ENCODE measurements at regions not wholly inside any gene's neighbourhood (a gene's known extent, or its start where the extent isn't known, plus 50 kb on each side); places are given as distances from the start of the nearest gene placed in this dataset.

DNA sequence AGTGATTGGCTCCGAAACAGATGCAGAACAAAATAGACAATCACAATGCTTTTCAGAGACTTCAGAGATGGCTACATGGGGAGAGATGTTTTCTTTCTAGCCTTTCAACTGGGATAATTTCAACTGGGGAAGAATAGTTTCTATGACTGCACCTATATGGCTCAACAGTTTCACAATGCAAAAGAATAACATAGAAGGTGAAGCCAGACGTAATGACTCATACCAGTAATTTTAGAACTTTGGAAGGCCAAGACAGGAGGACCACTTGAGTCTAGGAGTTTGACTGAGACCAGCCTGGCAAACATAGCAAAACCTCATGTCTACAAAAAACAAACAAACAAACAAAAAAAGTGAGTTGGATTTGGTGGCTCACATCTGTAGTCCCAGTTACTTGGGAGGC lies 180.2 kb upstream of the CHL1 start:
- TF ChIP-seq, protein P1, sequence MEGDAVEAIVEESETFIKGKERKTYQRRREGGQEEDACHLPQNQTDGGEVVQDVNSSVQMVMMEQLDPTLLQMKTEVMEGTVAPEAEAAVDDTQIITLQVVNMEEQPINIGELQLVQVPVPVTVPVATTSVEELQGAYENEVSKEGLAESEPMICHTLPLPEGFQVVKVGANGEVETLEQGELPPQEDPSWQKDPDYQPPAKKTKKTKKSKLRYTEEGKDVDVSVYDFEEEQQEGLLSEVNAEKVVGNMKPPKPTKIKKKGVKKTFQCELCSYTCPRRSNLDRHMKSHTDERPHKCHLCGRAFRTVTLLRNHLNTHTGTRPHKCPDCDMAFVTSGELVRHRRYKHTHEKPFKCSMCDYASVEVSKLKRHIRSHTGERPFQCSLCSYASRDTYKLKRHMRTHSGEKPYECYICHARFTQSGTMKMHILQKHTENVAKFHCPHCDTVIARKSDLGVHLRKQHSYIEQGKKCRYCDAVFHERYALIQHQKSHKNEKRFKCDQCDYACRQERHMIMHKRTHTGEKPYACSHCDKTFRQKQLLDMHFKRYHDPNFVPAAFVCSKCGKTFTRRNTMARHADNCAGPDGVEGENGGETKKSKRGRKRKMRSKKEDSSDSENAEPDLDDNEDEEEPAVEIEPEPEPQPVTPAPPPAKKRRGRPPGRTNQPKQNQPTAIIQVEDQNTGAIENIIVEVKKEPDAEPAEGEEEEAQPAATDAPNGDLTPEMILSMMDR (IDR thresholded peaks at IDR 0.05): no peak
- no peak for TF ChIP-seq POLR2A (IDR thresholded peaks at IDR 0.05)

Measured in suprapubic skin (tissue), 3 donors.